Lung (tissue), 11 donors: ENCODE measurements at regions not wholly inside any gene's neighbourhood (a gene's known extent, or its start where the extent isn't known, plus 50 kb on each side); places are given as distances from the start of the nearest gene placed in this dataset.

Experiments used
- ATAC-seq: fragments of 200-7000 bp; cut with Tn5 transposase; one replicate; pipeline ENCODE4 v1.9.1; 2020; ENCODE audit warnings: moderate number of reproducible peaks; ENCODE audit not compliant: insufficient read depth, low FRiP score
- DNase-seq, 3 donors: peaks; one replicate each; pipeline ENCODE4 v3.0.0-alpha.2; 2013 to 2017
- H3K27ac ChIP-seq, 2 donors: one replicate each; pipeline ENCODE4 v1.5.1; 2013; ENCODE audit warnings: mild to moderate bottlenecking in 2 of 2, moderate library complexity in 2 of 2, control low read depth in 1 of 2, inconsistent platforms in 1 of 2, low read depth in 1 of 2, low read length in 1 of 2
- H3K27me3 ChIP-seq, 3 donors: one replicate each; pipeline ENCODE4 v1.5.1; 2013; ENCODE audit warnings: low read length in 2 of 3; ENCODE audit not compliant: control insufficient read depth in 3 of 3, insufficient read depth in 3 of 3
- H3K36me3 ChIP-seq, 4 donors: one replicate each; pipeline ENCODE4 v1.5.1; 2013; ENCODE audit warnings: low read length in 4 of 4, mild to moderate bottlenecking in 1 of 4, moderate library complexity in 1 of 4; ENCODE audit not compliant: control insufficient read depth in 4 of 4, insufficient read depth in 4 of 4
- H3K4me1 ChIP-seq, 5 donors: one replicate each; pipeline ENCODE4 v1.5.1; 2013; ENCODE audit warnings: low read length in 5 of 5, mild to moderate bottlenecking in 2 of 5, moderate library complexity in 1 of 5; ENCODE audit not compliant: control insufficient read depth in 5 of 5, insufficient read depth in 5 of 5
- H3K4me3 ChIP-seq: one replicate; pipeline ENCODE4 v1.5.1; 2013; ENCODE audit warnings: mild to moderate bottlenecking, control low read depth, moderate library complexity
- H3K9ac ChIP-seq, 2 donors: one replicate each; pipeline ENCODE4 v1.5.1; 2013; ENCODE audit warnings: low read length in 2 of 2, control low read depth in 1 of 2; ENCODE audit not compliant: insufficient read depth in 1 of 2
- H3K9me3 ChIP-seq, 4 donors: one replicate each; pipeline ENCODE4 v1.5.1; 2013; ENCODE audit warnings: low read length in 3 of 4, mild to moderate bottlenecking in 1 of 4, moderate library complexity in 1 of 4; ENCODE audit not compliant: control insufficient read depth in 4 of 4, insufficient read depth in 3 of 4
- WGBS, 2 donors: extraction: QIAGEN DNeasy Blood & Tissue Kit; methylation state at CpG; one replicate each; pipeline ENCODE4 v1.1.7; 2013; 5-methylcytosine and 5-hydroxymethylcytosine counted together
- TF ChIP-seq, protein P1 (sequence below): IDR thresholded peaks from 2 replicates; pipeline ENCODE4 v1.5.1; 2012; ENCODE audit warnings: mild to moderate bottlenecking; ENCODE audit errors: control extremely low read depth, extremely low read depth
- donor health status: control.
- donor health status: control.
- donor health status: Bipolar disorder and iron deficiency.
- donor health status: healthy.
- donor health status: DM: yes; HTN: yes; CAD: no.

DNA sequence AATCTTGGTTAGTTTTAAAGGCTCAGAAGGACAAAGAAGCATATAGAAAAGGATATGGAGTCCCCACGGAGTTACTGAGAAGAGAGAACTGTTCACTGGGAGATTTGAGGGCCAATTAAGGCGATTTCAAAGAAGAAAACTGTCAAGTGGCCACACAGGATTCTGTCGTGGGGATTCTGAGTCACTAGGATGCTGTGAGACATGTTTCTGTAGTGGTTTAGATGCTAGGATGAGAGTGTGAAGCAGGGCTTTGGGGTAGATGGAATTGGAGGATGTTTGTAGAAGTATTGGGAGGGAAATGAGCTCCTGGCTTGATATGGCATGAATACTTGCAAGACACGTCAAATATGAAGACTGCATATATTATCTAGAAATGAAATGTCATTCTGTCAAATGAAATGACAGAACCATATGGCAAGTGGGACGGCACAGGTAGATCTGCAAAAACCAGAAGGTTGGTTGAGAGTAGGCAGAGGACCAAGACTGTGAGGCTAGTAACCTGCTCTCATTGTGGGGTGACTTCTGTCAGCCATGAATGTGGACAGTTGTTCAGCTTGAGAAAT lies 136.3 kb upstream of the SPRY4 start:
- WGBS, 2 donors, result 89 to 93% methylated on average over 5 of the region's 5 CpGs
- TF ChIP-seq, protein P1, sequence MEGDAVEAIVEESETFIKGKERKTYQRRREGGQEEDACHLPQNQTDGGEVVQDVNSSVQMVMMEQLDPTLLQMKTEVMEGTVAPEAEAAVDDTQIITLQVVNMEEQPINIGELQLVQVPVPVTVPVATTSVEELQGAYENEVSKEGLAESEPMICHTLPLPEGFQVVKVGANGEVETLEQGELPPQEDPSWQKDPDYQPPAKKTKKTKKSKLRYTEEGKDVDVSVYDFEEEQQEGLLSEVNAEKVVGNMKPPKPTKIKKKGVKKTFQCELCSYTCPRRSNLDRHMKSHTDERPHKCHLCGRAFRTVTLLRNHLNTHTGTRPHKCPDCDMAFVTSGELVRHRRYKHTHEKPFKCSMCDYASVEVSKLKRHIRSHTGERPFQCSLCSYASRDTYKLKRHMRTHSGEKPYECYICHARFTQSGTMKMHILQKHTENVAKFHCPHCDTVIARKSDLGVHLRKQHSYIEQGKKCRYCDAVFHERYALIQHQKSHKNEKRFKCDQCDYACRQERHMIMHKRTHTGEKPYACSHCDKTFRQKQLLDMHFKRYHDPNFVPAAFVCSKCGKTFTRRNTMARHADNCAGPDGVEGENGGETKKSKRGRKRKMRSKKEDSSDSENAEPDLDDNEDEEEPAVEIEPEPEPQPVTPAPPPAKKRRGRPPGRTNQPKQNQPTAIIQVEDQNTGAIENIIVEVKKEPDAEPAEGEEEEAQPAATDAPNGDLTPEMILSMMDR, result no peak
- Histone ChIP-seq H3K4me1 (no peaks in the 10 kb centered on the region), H3K36me3 (no peaks in the 10 kb centered on the region), H3K4me3 (no peak overlapping the region), H3K27me3 (no peaks in the 10 kb centered on the region), H3K9ac (no peak overlapping the region), H3K9me3 (peaks cover 0 to 10% (median under 1%) of the 10 kb centered on the region in 4 donors), H3K27ac (no peak overlapping the region)
- ATAC-seq, result no peak
- DNase-seq, result no peak

DNA sequence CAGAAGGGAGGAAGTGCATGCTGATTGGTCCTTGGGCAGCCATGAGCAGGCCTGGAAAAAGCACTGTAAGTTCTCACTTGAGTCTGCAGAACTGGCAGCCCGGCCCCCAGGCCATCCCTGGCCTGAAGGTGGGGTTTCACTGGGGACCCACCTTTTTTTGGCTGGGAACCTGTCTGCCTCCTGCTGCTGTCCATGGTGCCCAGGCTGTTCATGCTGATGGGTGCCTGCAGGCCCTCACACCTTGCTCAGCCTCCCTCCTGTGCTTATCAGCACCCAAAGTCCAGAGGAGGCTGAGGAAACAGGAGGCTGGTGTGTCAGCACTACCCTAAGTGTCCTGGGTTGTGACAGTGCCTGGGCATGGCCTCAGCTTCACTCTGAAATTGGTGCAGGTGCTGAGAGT lies 134.4 kb upstream of the SPRY4 start:
- H3K4me1 ChIP-seq, result no peaks in the 10 kb centered on the region
- ATAC-seq (no peak), DNase-seq (no peak)
- H3K4me3 ChIP-seq, result no peak overlapping the region
- H3K36me3 ChIP-seq, result no peaks in the 10 kb centered on the region
- H3K27ac ChIP-seq, result no peak overlapping the region
- H3K9me3 ChIP-seq, result peaks cover 0 to 11% (median 2%) of the 10 kb centered on the region in 4 donors
- WGBS, 2 donors, result 78 to 88% methylated on average over 1 of the region's 1 CpG
- TF ChIP-seq, protein P1, result no peak
- no peak overlapping the region for H3K9ac ChIP-seq
- H3K27me3 ChIP-seq, result no peaks in the 10 kb centered on the region

DNA sequence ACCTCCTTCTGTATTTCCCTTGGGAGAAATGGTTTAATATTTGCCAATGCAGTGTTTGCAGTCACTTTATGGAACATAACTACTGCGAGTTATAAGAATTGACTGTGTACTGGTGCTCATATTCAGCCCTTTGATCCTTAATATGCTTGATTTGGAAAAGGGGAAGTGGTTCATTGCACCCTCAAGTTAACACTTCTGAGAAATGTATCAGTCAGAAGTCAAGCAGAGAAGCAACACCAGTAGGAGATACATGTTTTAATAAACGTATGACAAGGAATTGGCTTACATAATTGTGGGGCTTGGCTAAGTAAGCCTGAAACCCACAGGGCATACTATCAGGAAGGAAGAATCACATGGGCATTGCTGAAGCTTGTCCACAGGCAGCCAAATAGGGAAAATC lies 131.0 kb upstream of the SPRY4 start:
- WGBS, 2 donors, result 57 to 74% methylated on average over 2 of the region's 2 CpGs
- Histone ChIP-seq H3K27me3 (no peaks in the 10 kb centered on the region), H3K9ac (no peak overlapping the region), H3K9me3 (peaks cover 0 to 11% (median 2%) of the 10 kb centered on the region in 4 donors), H3K36me3 (no peaks in the 10 kb centered on the region), H3K4me1 (peaks cover 0 to 6% (median 0%) of the 10 kb centered on the region in 5 donors), H3K27ac (no peak overlapping the region), H3K4me3 (no peak overlapping the region)
- TF ChIP-seq, protein P1, result no peak
- ATAC-seq (no peak), DNase-seq (no peak)

DNA sequence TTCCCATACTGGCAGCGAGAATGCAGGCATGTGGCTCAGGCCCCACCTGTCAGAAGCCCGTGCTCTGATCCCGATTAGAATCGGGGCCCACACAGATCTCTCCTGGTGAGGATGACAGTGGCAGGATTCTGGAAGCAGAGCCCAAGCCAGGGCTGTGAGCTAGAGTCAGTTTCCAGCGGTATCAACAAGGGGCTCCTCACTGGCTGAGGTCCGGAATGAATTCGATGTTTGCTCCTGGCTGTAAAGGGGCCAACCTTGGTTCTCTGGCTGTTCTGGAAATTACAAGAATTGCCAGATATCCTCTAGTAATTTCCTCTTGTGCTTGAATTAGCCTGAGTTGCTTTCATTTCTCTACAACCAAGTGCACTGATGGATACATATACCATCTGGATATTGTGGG lies 129.1 kb upstream of the SPRY4 start:
- Histone ChIP-seq H3K36me3 (no peaks in the 10 kb centered on the region), H3K27me3 (no peaks in the 10 kb centered on the region), H3K4me1 (peaks cover 0 to 6% (median 0%) of the 10 kb centered on the region in 5 donors), H3K27ac (no peak overlapping the region), H3K9ac (no peak overlapping the region), H3K9me3 (peaks cover 0 to 5% (median 2%) of the 10 kb centered on the region in 4 donors), H3K4me3 (no peak overlapping the region)
- DNase-seq (peak in 1 of 3 donors; percentile 40), ATAC-seq (no peak)
- WGBS, 2 donors, result 48 to 68% methylated on average over 7 of the region's 7 CpGs
- TF ChIP-seq, protein P1, result no peak
